ENCODE measurements at regions not wholly inside any gene's neighbourhood (a gene's known extent, or its start where the extent isn't known, plus 50 kb on each side); places are given as distances from the start of the nearest gene placed in this dataset.

DNA sequence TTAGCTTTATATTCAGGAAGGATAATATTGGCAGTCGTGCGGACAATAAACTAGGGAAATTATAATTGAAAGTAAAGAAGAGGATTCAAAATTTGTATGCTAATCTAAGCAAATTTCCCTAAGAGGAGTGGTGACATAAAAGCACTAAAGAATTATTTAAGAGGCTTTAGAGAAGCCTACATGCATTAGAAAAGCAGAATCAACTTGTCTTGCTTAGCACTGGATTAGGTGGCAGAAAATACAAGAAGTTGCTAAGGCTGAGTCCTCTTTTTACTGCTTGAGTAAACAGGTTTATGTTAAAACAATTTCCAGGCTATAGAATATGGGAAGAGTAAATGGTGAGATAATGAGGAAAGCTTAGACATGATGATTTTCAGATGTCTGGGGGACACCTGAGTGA is 991.5 kb downstream of the PCDH18 start:
- TF ChIP-seq CTCF (IDR thresholded peaks at IDR 0.05; ENCODE audit: low read depth, low read length, poor library complexity, severe bottlenecking), result no peak
- no peak for TF ChIP-seq EZH2phosphoT487 (IDR thresholded peaks at IDR 0.05; ENCODE audit: borderline replicate concordance, low read length)
